C4-2B (cell line): ENCODE measurements at regions not wholly inside any gene's neighbourhood (a gene's known extent, or its start where the extent isn't known, plus 50 kb on each side); places are given as distances from the start of the nearest gene placed in this dataset.

Source experiments
- CTCF ChIP-seq: fragments of 450-650 bp; conservative IDR thresholded peaks from 2 replicates; pipeline ENCODE4 v1.5.1; 2017; ENCODE audit warnings: mild to moderate bottlenecking
- ZFX ChIP-seq: fragments of 450-650 bp; IDR thresholded peaks from 2 replicates; pipeline ENCODE4 v1.6.1; 2017

DNA sequence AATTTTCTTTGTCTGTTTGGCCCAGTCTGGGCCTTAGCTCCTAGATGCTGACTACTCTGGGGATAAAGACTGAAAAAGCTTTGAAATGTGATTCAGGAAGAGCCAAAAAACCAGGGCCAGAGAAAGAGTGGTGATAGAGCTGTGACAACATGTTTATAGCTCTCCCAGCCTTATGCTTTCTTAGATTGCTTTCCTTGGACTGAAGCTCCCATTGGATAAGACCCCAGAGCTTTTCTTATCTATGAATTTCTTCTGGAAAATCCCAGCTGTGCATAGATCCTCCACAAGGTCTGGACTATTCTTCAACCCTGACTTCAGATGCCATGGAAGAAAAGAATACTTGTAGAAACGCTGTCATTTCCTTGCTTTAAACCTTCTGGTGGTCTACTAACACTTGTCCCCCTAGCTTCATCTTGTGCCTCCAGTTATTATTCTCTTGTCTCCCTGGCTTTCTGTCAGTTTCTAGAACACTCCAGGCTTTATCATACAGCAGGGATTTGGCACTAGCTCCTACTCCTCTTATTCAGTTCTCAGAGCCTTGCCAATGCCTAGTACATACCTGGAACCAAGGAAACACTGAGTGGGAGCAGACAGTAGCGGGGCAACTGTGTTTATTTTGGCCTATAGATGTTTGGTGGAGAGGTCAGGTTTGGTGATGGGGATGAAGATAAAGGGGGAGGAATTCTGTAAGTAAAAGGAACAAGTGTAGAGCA, 57.1 kb upstream of the TEX13D start:
- TF ChIP-seq CTCF (no peak), ZFX (no peak)
